ENCODE measurements at regions not wholly inside any gene's neighbourhood (a gene's known extent, or its start where the extent isn't known, plus 50 kb on each side); places are given as distances from the start of the nearest gene placed in this dataset.

- H3K4me1 Mint-ChIP-seq, result peaks cover 26% of the 10 kb centered on the region
- H3K4me3 Mint-ChIP-seq, result peak overlapping the region in 1 of 3 experiments; percentile 44
- H3K36me3 Mint-ChIP-seq (ENCODE audit: low read depth), result no peaks in the 10 kb centered on the region
- H3K27ac Mint-ChIP-seq, result no peak overlapping the region
- peaks cover 49% of the 10 kb centered on the region for H3K27me3 Mint-ChIP-seq (ENCODE audit: low read depth)
- H3K9me3 Mint-ChIP-seq, result no peaks in the 10 kb centered on the region
- no peak for TF ChIP-seq CTCF (IDR thresholded peaks at IDR 0.05; ENCODE audit: unreplicated experiment in 3 of 3)
These were observed 71.2 kb upstream of the SLCO4A1 start for GRCh38 chr20:62570897-62571668.

GRCh38 chr20:62571669-62572344 lies 70.5 kb upstream of the SLCO4A1 start:
- no peak overlapping the region for H3K4me3 Mint-ChIP-seq
- H3K36me3 Mint-ChIP-seq (ENCODE audit: low read depth), result no peaks in the 10 kb centered on the region
- no peak overlapping the region for H3K27ac Mint-ChIP-seq
- peaks cover 52% of the 10 kb centered on the region for H3K27me3 Mint-ChIP-seq (ENCODE audit: low read depth)
- no peak for TF ChIP-seq CTCF (IDR thresholded peaks at IDR 0.05; ENCODE audit: unreplicated experiment in 3 of 3)
- H3K9me3 Mint-ChIP-seq, result no peaks in the 10 kb centered on the region
- peaks cover 26% of the 10 kb centered on the region for H3K4me1 Mint-ChIP-seq

DNA sequence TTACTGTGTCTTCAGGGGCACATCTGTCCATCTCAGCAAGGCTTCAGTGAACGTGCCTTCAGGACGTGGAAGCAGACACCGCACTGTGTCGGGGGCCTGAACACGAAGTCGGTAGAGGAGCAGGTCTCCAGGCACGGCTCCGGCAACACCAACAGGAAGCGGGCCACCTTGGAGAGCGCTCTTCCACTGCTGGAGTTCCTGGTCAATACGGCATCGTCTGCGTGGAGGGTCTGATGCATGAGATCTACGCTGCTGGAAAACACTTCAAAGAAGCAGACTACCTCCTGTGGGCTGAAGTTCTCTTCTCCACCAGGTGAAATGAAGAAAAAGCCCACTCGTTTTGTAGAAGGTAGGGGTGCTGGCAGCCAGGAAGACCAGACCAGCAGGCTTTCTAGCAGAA lies 69.3 kb upstream of the SLCO4A1 start:
- H3K9me3 Mint-ChIP-seq, result no peaks in the 10 kb centered on the region
- no peak overlapping the region for H3K27ac Mint-ChIP-seq
- H3K4me3 Mint-ChIP-seq, result no peak overlapping the region
- no peaks in the 10 kb centered on the region for H3K36me3 Mint-ChIP-seq (ENCODE audit: low read depth)
- no peak for TF ChIP-seq CTCF (IDR thresholded peaks at IDR 0.05; ENCODE audit: unreplicated experiment in 3 of 3)
- peaks cover 17% of the 10 kb centered on the region for H3K4me1 Mint-ChIP-seq
- H3K27me3 Mint-ChIP-seq (ENCODE audit: low read depth), result peaks cover 51% of the 10 kb centered on the region

- Mint-ChIP-seq H3K27me3 (ENCODE audit: low read depth) (peaks cover 53% of the 10 kb centered on the region), H3K27ac (no peak overlapping the region), H3K36me3 (ENCODE audit: low read depth) (no peaks in the 10 kb centered on the region), H3K9me3 (no peaks in the 10 kb centered on the region), H3K4me1 (peaks cover 17% of the 10 kb centered on the region), H3K4me3 (no peak overlapping the region)
- no peak for TF ChIP-seq CTCF (IDR thresholded peaks at IDR 0.05; ENCODE audit: unreplicated experiment in 3 of 3)
These were observed 68.5 kb upstream of the SLCO4A1 start for GRCh38 chr20:62573817-62574216.

GRCh38 chr20:62574230-62574993 lies 67.9 kb upstream of the SLCO4A1 start:
- H3K27me3 Mint-ChIP-seq (ENCODE audit: low read depth), result peaks cover 52% of the 10 kb centered on the region
- no peaks in the 10 kb centered on the region for H3K36me3 Mint-ChIP-seq (ENCODE audit: low read depth)
- no peak overlapping the region for H3K4me3 Mint-ChIP-seq
- H3K27ac Mint-ChIP-seq, result no peak overlapping the region
- TF ChIP-seq CTCF (IDR thresholded peaks at IDR 0.05; ENCODE audit: unreplicated experiment in 3 of 3), result no peak
- H3K9me3 Mint-ChIP-seq, result no peaks in the 10 kb centered on the region
- H3K4me1 Mint-ChIP-seq, result peaks cover 17% of the 10 kb centered on the region

Data from nephron (organoid).